GM23248 (cell line): ENCODE measurements at regions not wholly inside any gene's neighbourhood (a gene's known extent, or its start where the extent isn't known, plus 50 kb on each side); places are given as distances from the start of the nearest gene placed in this dataset.

Source experiments
- DNase-seq: peaks from one replicate; pipeline ENCODE4 v3.0.0-alpha.2; 2015
- H2AFZ ChIP-seq: fragments of 200-600 bp; sonication (generic); 2 replicates; pipeline ENCODE4 v1.6.1; 2016; ENCODE audit warnings: antibody characterized with exemption
- H3F3A ChIP-seq: fragments of 200-600 bp; sonication (generic); 2 replicates; pipeline ENCODE4 v1.6.1; 2016; ENCODE audit warnings: mild to moderate bottlenecking, antibody characterized with exemption, mixed run types; ENCODE audit not compliant: insufficient read depth
- H3K27ac ChIP-seq: fragments of 200-600 bp; sonication (generic); 2 replicates; pipeline ENCODE4 v1.5.1; 2016; ENCODE audit warnings: mild to moderate bottlenecking
- H3K27me3 ChIP-seq: fragments of 200-600 bp; sonication (generic); replicated peaks from 2 replicates; pipeline ENCODE4 v1.6.1; 2016; ENCODE audit warnings: mild to moderate bottlenecking; ENCODE audit not compliant: insufficient read depth
- H3K36me3 ChIP-seq: fragments of 200-600 bp; sonication (generic); 2 replicates; pipeline ENCODE4 v1.6.1; 2016; ENCODE audit warnings: low read depth, mild to moderate bottlenecking
- H3K4me1 ChIP-seq: fragments of 200-600 bp; sonication (generic); 2 replicates; pipeline ENCODE4 v1.6.1; 2016; ENCODE audit warnings: mild to moderate bottlenecking; ENCODE audit not compliant: insufficient read depth
- H3K4me2 ChIP-seq: fragments of 200-600 bp; sonication (generic); one replicate; pipeline ENCODE4 v1.6.1; 2016; ENCODE audit warnings: mild to moderate bottlenecking; ENCODE audit not compliant: unreplicated experiment
- H3K4me3 ChIP-seq: fragments of 200-600 bp; sonication (generic); 2 replicates; pipeline ENCODE4 v1.5.1; 2016; ENCODE audit warnings: mild to moderate bottlenecking
- H3K79me2 ChIP-seq: fragments of 200-600 bp; sonication (generic); 2 replicates; pipeline ENCODE4 v1.6.1; 2016; ENCODE audit warnings: mild to moderate bottlenecking; ENCODE audit not compliant: insufficient read depth
- H3K9ac ChIP-seq: fragments of 200-600 bp; sonication (generic); 2 replicates; pipeline ENCODE4 v1.6.1; 2016; ENCODE audit warnings: mild to moderate bottlenecking
- H3K9me2 ChIP-seq: fragments of 200-600 bp; sonication (generic); 2 replicates; pipeline ENCODE4 v1.6.1; 2016; ENCODE audit warnings: mixed run types, mild to moderate bottlenecking, moderate library complexity; ENCODE audit not compliant: insufficient read depth
- H3K9me3 ChIP-seq: fragments of 200-600 bp; sonication (generic); one replicate; pipeline ENCODE4 v1.6.1; 2017; ENCODE audit warnings: low read depth
- H4K20me1 ChIP-seq: fragments of 200-600 bp; sonication (generic); 2 replicates; pipeline ENCODE4 v1.6.0; 2016; ENCODE audit not compliant: insufficient read depth
- EZH2 ChIP-seq: fragments of 200-600 bp; sonication (generic); IDR thresholded peaks from 2 replicates; pipeline ENCODE4 v1.6.1; 2018; ENCODE audit warnings: antibody characterized with exemption, mild to moderate bottlenecking; ENCODE audit not compliant: insufficient read depth, poor library complexity, severe bottlenecking
- EZH2phosphoT487 ChIP-seq: fragments of 200-600 bp; sonication (generic); IDR thresholded peaks from 2 replicates; pipeline ENCODE4 v1.6.1; 2018; ENCODE audit warnings: antibody characterized with exemption, moderate library complexity, mild to moderate bottlenecking, low read depth; ENCODE audit not compliant: insufficient read depth
- WGBS, 2 experiments: methylation state at CpG; one replicate each; pipeline ENCODE4 v1.1.6; 2015 to 2017; ENCODE audit warnings: low lambda C conversion rate in 2 of 2, low coverage in 1 of 2; ENCODE audit errors: missing lambda C conversion rate in 2 of 2; 5-methylcytosine and 5-hydroxymethylcytosine counted together
- in situ Hi-C: fragments of 300-500 bp; cut with MboI; formaldehyde crosslinking; loops from 2 replicates; pipeline ENCODE4 v1.15.0; 2020

DNA sequence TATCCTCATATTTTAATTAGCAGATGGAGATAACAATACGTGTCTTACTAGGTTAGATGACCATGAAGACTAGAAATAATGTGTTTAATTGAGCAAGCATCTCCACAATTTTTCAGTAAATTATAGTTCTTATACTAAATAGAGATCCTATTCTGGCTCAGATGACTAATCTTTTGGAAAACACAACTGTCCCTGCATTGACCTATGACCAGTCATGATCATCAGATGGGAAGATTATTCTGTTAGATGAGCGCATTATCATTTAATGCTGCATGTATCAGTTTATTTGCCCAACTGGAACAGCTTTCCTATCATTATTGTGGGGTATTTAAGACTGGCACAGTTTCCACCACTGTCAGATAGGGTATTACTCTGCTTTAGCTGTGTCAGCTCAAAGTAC, 185.5 kb downstream of the MOXD1 start:
- Histone ChIP-seq H2AFZ (no peak overlapping the region), H3K9me2 (no peaks in the 10 kb centered on the region), H3F3A (no peaks in the 10 kb centered on the region), H3K36me3 (no peaks in the 10 kb centered on the region), H3K4me1 (peaks cover 5% of the 10 kb centered on the region; the same call in 1 of the 2 replicates), H3K9ac (no peak overlapping the region), H3K27ac (no peak overlapping the region), H3K4me3 (no peak overlapping the region), H3K4me2 (no peak overlapping the region), H4K20me1 (no peaks in the 10 kb centered on the region), H3K27me3 (no peaks in the 10 kb centered on the region), H3K9me3 (no peaks in the 10 kb centered on the region), H3K79me2 (no peaks in the 10 kb centered on the region)
- TF ChIP-seq EZH2phosphoT487: no peak
- no peak for TF ChIP-seq EZH2
- in situ Hi-C loops: loop anchor here (25.0 kb wide), 1 partner anchor 254 kb away; the partner anchor contains the start of gene CCN2
- WGBS, 2 experiments: 91 to 94% methylated on average over 2 of the region's 2 CpGs
- DNase-seq: peak; percentile 30

DNA sequence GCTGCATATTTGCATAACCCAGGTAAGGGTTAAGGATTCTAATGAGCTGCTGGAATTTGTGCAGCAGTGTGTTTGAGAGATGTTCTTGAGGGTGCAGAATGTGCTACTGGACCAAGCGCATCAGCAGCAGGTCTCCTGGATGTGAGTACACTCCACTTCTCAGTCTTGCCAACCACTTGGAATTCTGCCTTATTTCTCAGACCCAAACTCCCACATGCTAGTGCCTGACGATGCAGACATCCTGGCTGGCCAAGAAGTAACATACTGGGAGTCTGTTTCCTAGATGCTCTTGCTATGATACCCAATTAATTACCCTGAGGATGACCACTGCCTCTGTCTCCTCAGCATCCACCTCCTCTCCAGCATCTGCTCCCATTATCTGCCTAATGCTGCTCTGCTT, 186.6 kb downstream of the MOXD1 start:
- Histone ChIP-seq H3K4me2 (no peak overlapping the region), H3K27ac (no peak overlapping the region), H3K79me2 (no peaks in the 10 kb centered on the region), H3K9me3 (no peaks in the 10 kb centered on the region), H3K36me3 (no peaks in the 10 kb centered on the region), H3F3A (no peaks in the 10 kb centered on the region), H3K4me3 (no peak overlapping the region), H2AFZ (no peak overlapping the region), H3K9ac (no peak overlapping the region), H3K4me1 (peaks cover 2% of the 10 kb centered on the region; the same call in 1 of the 2 replicates), H3K9me2 (no peaks in the 10 kb centered on the region), H4K20me1 (no peaks in the 10 kb centered on the region), H3K27me3 (no peaks in the 10 kb centered on the region)
- TF ChIP-seq EZH2 (no peak), EZH2phosphoT487 (no peak)
- WGBS, 2 experiments: 51 to 53% methylated on average over 2 of the region's 2 CpGs
- in situ Hi-C loops: loop anchor here (25.0 kb wide), 1 partner anchor 252 kb away; the partner anchor contains the start of gene CCN2
- peak; percentile 34 for DNase-seq

DNA sequence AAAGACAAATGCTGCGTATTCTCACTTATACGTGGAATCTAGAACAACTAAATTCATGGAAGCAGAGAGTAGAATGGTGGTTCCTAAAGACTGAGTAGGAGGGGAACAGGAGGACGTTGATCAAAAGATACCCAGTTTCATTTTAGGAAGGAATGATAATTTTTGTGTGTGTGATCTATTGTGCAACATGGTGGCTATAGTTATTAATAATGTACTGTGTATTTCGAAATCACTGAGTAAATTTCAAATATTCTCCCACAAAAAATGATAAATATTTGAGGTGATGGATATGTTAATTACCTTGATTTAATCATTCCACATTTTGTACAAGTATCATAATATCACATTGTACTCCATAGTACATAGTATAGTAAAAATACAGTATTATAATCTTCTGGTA, 187.5 kb downstream of the MOXD1 start:
- no peak overlapping the region for H2AFZ ChIP-seq

DNA sequence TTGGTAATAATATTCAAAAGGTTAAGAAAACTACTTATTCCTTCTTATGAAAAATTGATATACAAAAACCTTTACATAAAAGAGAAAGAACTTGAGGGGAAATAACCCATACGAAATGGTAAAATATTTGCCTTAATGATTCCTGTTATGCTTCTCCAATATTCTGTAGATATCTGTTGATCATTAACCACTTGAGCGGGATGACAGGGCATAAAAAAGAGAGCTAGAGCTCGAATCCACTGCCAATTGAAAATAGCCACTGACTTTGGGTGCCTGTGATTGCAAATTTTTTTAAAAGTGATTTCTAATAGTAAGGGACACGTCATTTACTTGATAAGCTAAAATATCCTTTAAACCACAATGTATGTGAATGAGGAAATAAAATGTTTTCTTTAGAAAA, 188.1 kb downstream of the MOXD1 start:
- Histone ChIP-seq H3K27ac (no peak overlapping the region), H3K36me3 (no peaks in the 10 kb centered on the region), H3K27me3 (no peaks in the 10 kb centered on the region), H3K9ac (no peak overlapping the region), H3K9me2 (no peaks in the 10 kb centered on the region), H3K79me2 (no peaks in the 10 kb centered on the region), H4K20me1 (no peaks in the 10 kb centered on the region), H3K4me3 (no peak overlapping the region), H3K4me1 (no peaks in the 10 kb centered on the region), H3K4me2 (no peak overlapping the region), H3K9me3 (no peaks in the 10 kb centered on the region), H2AFZ (no peak overlapping the region), H3F3A (no peaks in the 10 kb centered on the region)
- DNase-seq: no peak
- TF ChIP-seq EZH2: no peak
- TF ChIP-seq EZH2phosphoT487: no peak
- 82 to 84% methylated on average over 4 of the region's 4 CpGs for WGBS, 2 experiments
- in situ Hi-C loops: loop anchor here (25.0 kb wide), 1 partner anchor 251 kb away; the partner anchor contains the start of gene CCN2

More for the DNA sequence above, 187.5 kb downstream of the MOXD1 start:
- TF ChIP-seq EZH2: no peak
- no peak for TF ChIP-seq EZH2phosphoT487
- H3K4me3 ChIP-seq: no peak overlapping the region
- H3K27me3 ChIP-seq: no peaks in the 10 kb centered on the region
- DNase-seq: no peak
- H3K9me3 ChIP-seq: no peaks in the 10 kb centered on the region
- no peaks in the 10 kb centered on the region for H3K79me2 ChIP-seq
- no peaks in the 10 kb centered on the region for H4K20me1 ChIP-seq
- H3K4me1 ChIP-seq: no peaks in the 10 kb centered on the region
- no peaks in the 10 kb centered on the region for H3F3A ChIP-seq
- no peak overlapping the region for H3K27ac ChIP-seq
- in situ Hi-C loops: loop anchor here (25.0 kb wide), 1 partner anchor 251 kb away; the partner anchor contains the start of gene CCN2
- H3K9ac ChIP-seq: no peak overlapping the region
- 75% methylated on average over 4 of the region's 4 CpGs for WGBS, 2 experiments
- H3K4me2 ChIP-seq: no peak overlapping the region
- H3K9me2 ChIP-seq: no peaks in the 10 kb centered on the region
- H3K36me3 ChIP-seq: no peaks in the 10 kb centered on the region
